Prostate gland (tissue), 2 donors: ENCODE measurements at regions not wholly inside any gene's neighbourhood (a gene's known extent, or its start where the extent isn't known, plus 50 kb on each side); places are given as distances from the start of the nearest gene placed in this dataset.

Experiments
- POLR2A ChIP-seq: fragments of 450-650 bp; IDR thresholded peaks from one replicate; pipeline ENCODE4 v1.6.1; 2016; ENCODE audit warnings: antibody characterized with exemption, mild to moderate bottlenecking
- POLR2AphosphoS5 ChIP-seq: sonication (generic); formaldehyde crosslinking; IDR thresholded peaks from one replicate; pipeline ENCODE4 v1.6.1; 2017; ENCODE audit warnings: antibody characterized with exemption
- TF ChIP-seq, protein P1 (sequence below), 4 experiments: fragments of 200-600 bp in 2 of 4; fragments of 450-650 bp in 2 of 4; sonication (generic) in 2 of 4; IDR thresholded peaks; 1 replicate in 3 of 4; 2 replicates in 1 of 4; pipeline ENCODE4 v1.5.1; 2016 to 2019; ENCODE audit warnings: antibody characterized with exemption in 4 of 4, mild to moderate bottlenecking in 2 of 4, moderate library complexity in 2 of 4

DNA sequence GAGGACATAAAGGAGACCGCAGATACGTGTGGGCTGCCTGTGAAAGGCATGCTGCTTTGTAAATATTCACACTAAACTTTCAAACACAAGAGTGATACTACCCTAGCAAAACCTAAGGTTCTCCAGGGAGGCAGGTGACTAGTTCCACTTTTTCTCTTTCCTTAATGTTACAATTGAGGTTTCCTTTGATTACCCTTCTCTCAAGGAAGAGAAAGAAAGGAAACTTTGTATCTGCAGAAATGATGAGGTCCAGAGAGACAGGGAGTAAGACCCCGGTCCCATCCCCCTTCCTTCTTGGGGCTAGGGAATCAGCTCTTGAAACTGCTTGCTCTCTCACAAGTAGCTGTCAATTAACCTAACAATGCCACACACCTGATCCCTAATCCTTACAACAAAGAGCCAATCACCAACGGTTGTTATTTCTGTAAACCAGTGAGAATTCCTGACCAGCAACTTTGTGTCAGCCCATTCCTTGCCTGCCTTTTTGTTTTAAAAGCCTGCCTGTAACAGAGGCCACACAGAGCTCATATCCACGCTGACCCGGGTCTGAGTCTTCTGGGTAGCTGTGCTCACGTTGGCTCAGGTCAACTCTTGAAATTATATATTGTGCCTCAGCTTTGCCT lies 754.8 kb upstream of the FRG1 start:
- TF ChIP-seq POLR2A (no peak), POLR2AphosphoS5 (no peak)
- TF ChIP-seq, protein P1, sequence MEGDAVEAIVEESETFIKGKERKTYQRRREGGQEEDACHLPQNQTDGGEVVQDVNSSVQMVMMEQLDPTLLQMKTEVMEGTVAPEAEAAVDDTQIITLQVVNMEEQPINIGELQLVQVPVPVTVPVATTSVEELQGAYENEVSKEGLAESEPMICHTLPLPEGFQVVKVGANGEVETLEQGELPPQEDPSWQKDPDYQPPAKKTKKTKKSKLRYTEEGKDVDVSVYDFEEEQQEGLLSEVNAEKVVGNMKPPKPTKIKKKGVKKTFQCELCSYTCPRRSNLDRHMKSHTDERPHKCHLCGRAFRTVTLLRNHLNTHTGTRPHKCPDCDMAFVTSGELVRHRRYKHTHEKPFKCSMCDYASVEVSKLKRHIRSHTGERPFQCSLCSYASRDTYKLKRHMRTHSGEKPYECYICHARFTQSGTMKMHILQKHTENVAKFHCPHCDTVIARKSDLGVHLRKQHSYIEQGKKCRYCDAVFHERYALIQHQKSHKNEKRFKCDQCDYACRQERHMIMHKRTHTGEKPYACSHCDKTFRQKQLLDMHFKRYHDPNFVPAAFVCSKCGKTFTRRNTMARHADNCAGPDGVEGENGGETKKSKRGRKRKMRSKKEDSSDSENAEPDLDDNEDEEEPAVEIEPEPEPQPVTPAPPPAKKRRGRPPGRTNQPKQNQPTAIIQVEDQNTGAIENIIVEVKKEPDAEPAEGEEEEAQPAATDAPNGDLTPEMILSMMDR (IDR thresholded peaks at IDR 0.05) = no peak
